Calu3 (cell line): ENCODE measurements at regions not wholly inside any gene's neighbourhood (a gene's known extent, or its start where the extent isn't known, plus 50 kb on each side); places are given as distances from the start of the nearest gene placed in this dataset.
"Not testable (repeated sequence)": the region's sequence is repeated elsewhere in the genome, so short reads cannot be mapped to it uniquely, and the experiment has no call there.

ENCODE experiments used
- BruUV-seq: library from RNA; stranded (reverse); fragments of 400-500 nt; replicated peaks from 2 replicates; lab custom pipeline; 2021; lab: Mats Ljungman, UMichigan
- CTCF ChIA-PET: fragments of 300-600 bp; sonication (Branson Sonifier 250); formaldehyde crosslinking; loops from one replicate; lab custom pipeline; 2022; ENCODE audit warnings: antibody characterized with exemption; lab: Charles Lee
- DNase-seq: peaks from one replicate; pipeline ENCODE4 v3.0.0; 2022
- H3K27ac Mint-ChIP-seq: one replicate; pipeline ENCODE4 v1.8.0; 2022; ENCODE audit warnings: mixed read lengths; ENCODE audit not compliant: unreplicated experiment
- H3K27me3 Mint-ChIP-seq: one replicate; pipeline ENCODE4 v1.8.0; 2022; ENCODE audit warnings: mixed read lengths; ENCODE audit not compliant: unreplicated experiment
- H3K36me3 Mint-ChIP-seq: one replicate; pipeline ENCODE4 v1.8.0; 2022; ENCODE audit warnings: mild to moderate bottlenecking, moderate library complexity, mixed read lengths; ENCODE audit not compliant: insufficient read depth, unreplicated experiment
- H3K4me1 Mint-ChIP-seq: one replicate; pipeline ENCODE4 v1.8.0; 2022; ENCODE audit warnings: mild to moderate bottlenecking, low read depth, mixed read lengths; ENCODE audit not compliant: unreplicated experiment
- H3K4me3 Mint-ChIP-seq: one replicate; pipeline ENCODE4 v1.8.0; 2022; ENCODE audit warnings: mild to moderate bottlenecking, low read depth, moderate library complexity, mixed read lengths; ENCODE audit not compliant: unreplicated experiment
- H3K9me3 Mint-ChIP-seq: one replicate; pipeline ENCODE4 v1.8.0; 2022; ENCODE audit warnings: low read depth, mixed read lengths; ENCODE audit not compliant: unreplicated experiment
- CTCF ChIP-seq: fragments of 200-600 bp; IDR thresholded peaks from one replicate; pipeline ENCODE4 v1.8.0; 2022; ENCODE audit warnings: antibody characterized with exemption; ENCODE audit not compliant: unreplicated experiment
- intact Hi-C: fragments of 100-400 bp; cut with micrococcal nuclease; formaldehyde crosslinking; loops from one replicate; pipeline ENCODE4 v1.10.0; 2022; ENCODE audit not compliant: unreplicated experiment

GRCh38 chr6:112475083-112475482 lies 128.0 kb downstream of the RFPL4B start:
- CTCF ChIA-PET, result no interaction called here
- no peak overlapping the region for H3K27ac Mint-ChIP-seq
- H3K9me3 Mint-ChIP-seq, result no peaks in the 10 kb centered on the region
- H3K4me1 Mint-ChIP-seq, result peaks cover 10% of the 10 kb centered on the region
- no peaks in the 10 kb centered on the region for H3K27me3 Mint-ChIP-seq
- no peak for DNase-seq
- H3K4me3 Mint-ChIP-seq, result no peak overlapping the region
- no peaks in the 10 kb centered on the region for H3K36me3 Mint-ChIP-seq
- BruUV-seq, result no TSS peak
- intact Hi-C loops, result no loop called here
- TF ChIP-seq CTCF, result no peak

- Mint-ChIP-seq H3K4me3 (no peak overlapping the region), H3K4me1 (peaks cover 19% of the 10 kb centered on the region), H3K9me3 (peaks cover 2% of the 10 kb centered on the region), H3K27me3 (no peaks in the 10 kb centered on the region), H3K36me3 (no peaks in the 10 kb centered on the region), H3K27ac (no peak overlapping the region)
- intact Hi-C loops, result no loop called here
- CTCF ChIA-PET, result no interaction called here
- no TSS peak for BruUV-seq
- TF ChIP-seq CTCF, result no peak
- no peak for DNase-seq
Observed at GRCh38 chr6:112477125-112477524, 130.0 kb downstream of the RFPL4B start.

GRCh38 chr6:112478036-112478435 lies 130.9 kb downstream of the RFPL4B start:
- no peak for TF ChIP-seq CTCF
- Mint-ChIP-seq H3K27ac (no peak overlapping the region), H3K9me3 (peaks cover 2% of the 10 kb centered on the region), H3K36me3 (no peaks in the 10 kb centered on the region), H3K4me1 (peaks cover 19% of the 10 kb centered on the region), H3K4me3 (no peak overlapping the region), H3K27me3 (no peaks in the 10 kb centered on the region)
- no peak for DNase-seq
- intact Hi-C loops, result no loop called here
- no TSS peak for BruUV-seq
- CTCF ChIA-PET, result no interaction called here

GRCh38 chr6:112479975-112480374 lies 132.8 kb downstream of the RFPL4B start:
- DNase-seq, BruUV-seq, H3K9me3 Mint-ChIP-seq, CTCF ChIA-PET, H3K4me3 Mint-ChIP-seq, H3K36me3 Mint-ChIP-seq, H3K27me3 Mint-ChIP-seq: not testable (repeated sequence)
- intact Hi-C loops, result loop anchor here (1.0 kb wide), 1 partner anchor 58 kb away; no protein-coding TSS in a partner anchor
- H3K4me1 Mint-ChIP-seq, result peaks cover 19% of the 10 kb centered on the region
- H3K27ac Mint-ChIP-seq, result peak overlapping the region; percentile 21

GRCh38 chr6:112480553-112480952 lies 133.4 kb downstream of the RFPL4B start:
- H3K4me1 Mint-ChIP-seq, result peaks cover 19% of the 10 kb centered on the region
- peak overlapping the region; percentile 21 for H3K27ac Mint-ChIP-seq
- no peaks in the 10 kb centered on the region for H3K36me3 Mint-ChIP-seq
- no peaks in the 10 kb centered on the region for H3K27me3 Mint-ChIP-seq
- TF ChIP-seq CTCF, result no peak
- CTCF ChIA-PET, result interaction anchor here (1.0 kb wide), 1 partner anchor 14 kb away, joined by 3 read pairs; no protein-coding TSS in a partner anchor
- intact Hi-C loops, result no loop called here
- H3K4me3 Mint-ChIP-seq, result no peak overlapping the region
- BruUV-seq, result no TSS peak
- DNase-seq, result no peak
- H3K9me3 Mint-ChIP-seq, result peaks cover 2% of the 10 kb centered on the region
